A549 (cell line): ENCODE measurements at regions not wholly inside any gene's neighbourhood (a gene's known extent, or its start where the extent isn't known, plus 50 kb on each side); places are given as distances from the start of the nearest gene placed in this dataset.

ENCODE experiments used
- ATAC-seq, 2 experiments: fragments of 200-7000 bp in 1 of 2; fragments of >200 bp in 1 of 2; cut with Nextera tagmentation in 1 of 2; cut with Tn5 transposase in 1 of 2; 3 replicates each; pipeline versions ENCODE4 v1.8.0 to v1.9.1; 2018 to 2020; ENCODE audit warnings: mild to moderate bottlenecking in 1 of 2, moderate library complexity in 1 of 2
- CTCF ChIA-PET: fragments of 300-600 bp; sonication (Branson Sonifier 250); formaldehyde crosslinking; extraction: SDS; loops from one replicate; lab custom pipeline; 2021; ENCODE audit warnings: antibody characterized with exemption, inconsistent platforms; lab: Yijun Ruan, JAX
- POLR2A ChIA-PET: fragments of 350-600 bp; formaldehyde crosslinking; extraction: SDS; loops from one replicate; lab custom pipeline; 2021; ENCODE audit warnings: antibody characterized with exemption, inconsistent platforms; lab: Yijun Ruan, JAX
- DNase-seq, 2 experiments: peaks; one replicate each; pipeline versions ENCODE4 v3.0.0 to v3.0.0-alpha.2; 2011 to 2016; ENCODE audit warnings: low read depth in 1 of 2, low spot score in 1 of 2
- FAIRE-seq: peaks from 2 replicates; lab custom pipeline; 2011; peaks lifted over from hg19 to GRCh38; lab: Jason Lieb, UNC
- H3K27ac ChIP-seq, 2 experiments: fragments of >200 bp; sonication (Bioruptor Twin); formaldehyde crosslinking; 3 replicates each; pipeline ENCODE4 v1.5.1; 2016 to 2017
- H3K4me1 ChIP-seq: fragments of >200 bp; sonication (Bioruptor Twin); formaldehyde crosslinking; 3 replicates; pipeline ENCODE4 v1.6.1; 2016
- H3K4me2 ChIP-seq: fragments of >200 bp; sonication (Bioruptor Twin); formaldehyde crosslinking; 3 replicates; pipeline ENCODE4 v1.6.1; 2016
- H3K4me3 ChIP-seq: fragments of >200 bp; sonication (Bioruptor Twin); formaldehyde crosslinking; 3 replicates; pipeline ENCODE4 v1.5.1; 2016
- H3K9me3 ChIP-seq: fragments of >200 bp; sonication (Bioruptor Twin); formaldehyde crosslinking; 3 replicates; pipeline ENCODE4 v1.6.1; 2016
- ATOH8 ChIP-seq: fragments of 250-450 bp; sonication (Bioruptor Pico); IDR thresholded peaks from 2 replicates; pipeline ENCODE4 v1.5.0; 2020; ENCODE audit warnings: low read depth, mild to moderate bottlenecking, moderate library complexity
- CBX2 ChIP-seq: fragments of 200-600 bp; sonication (generic); IDR thresholded peaks from 2 replicates; pipeline ENCODE4 v1.6.1; 2016; ENCODE audit warnings: low read depth, mild to moderate bottlenecking, borderline replicate concordance
- CBX8 ChIP-seq: fragments of 200-600 bp; sonication (generic); IDR thresholded peaks from 2 replicates; pipeline ENCODE4 v1.6.1; 2016
- CHD2 ChIP-seq: fragments of 150-350 bp; IDR thresholded peaks from 2 replicates; pipeline ENCODE4 v1.6.1; 2014; ENCODE audit warnings: low read length; ENCODE audit not compliant: partially characterized antibody
- CHD4 ChIP-seq: fragments of 200-600 bp; sonication (generic); IDR thresholded peaks from 2 replicates; pipeline ENCODE4 v1.6.1; 2016; ENCODE audit warnings: antibody characterized with exemption, mild to moderate bottlenecking, borderline replicate concordance
- EHF ChIP-seq: fragments of 250-450 bp; sonication (Bioruptor Pico); IDR thresholded peaks from 2 replicates; pipeline ENCODE4 v1.5.0; 2020; ENCODE audit warnings: mild to moderate bottlenecking
- ELK1 ChIP-seq: fragments of 150-350 bp; IDR thresholded peaks from 2 replicates; pipeline ENCODE4 v1.6.1; 2014; ENCODE audit warnings: low read depth, mild to moderate bottlenecking, low read length
- HOXA7 ChIP-seq: fragments of 250-450 bp; sonication (Bioruptor Pico); IDR thresholded peaks from 2 replicates; pipeline ENCODE4 v1.5.0; 2020; ENCODE audit warnings: mild to moderate bottlenecking, moderate library complexity
- HOXB13 ChIP-seq: fragments of 250-450 bp; sonication (Bioruptor Pico); IDR thresholded peaks from 2 replicates; pipeline ENCODE4 v1.5.0; 2020; ENCODE audit warnings: low read depth, mild to moderate bottlenecking, moderate library complexity
- HOXB5 ChIP-seq: fragments of 250-450 bp; sonication (Bioruptor Pico); IDR thresholded peaks from 2 replicates; pipeline ENCODE4 v1.5.0; 2020; ENCODE audit warnings: mild to moderate bottlenecking, moderate library complexity
- JUN ChIP-seq, 2 experiments: fragments of >200 bp; sonication (Bioruptor Twin); formaldehyde crosslinking; IDR thresholded peaks; 2 replicates in 1 of 2; 3 replicates in 1 of 2; pipeline ENCODE4 v1.6.1; 2016 to 2017
- JUNB ChIP-seq: fragments of >200 bp; sonication (Bioruptor Twin); formaldehyde crosslinking; IDR thresholded peaks from 2 replicates; pipeline ENCODE4 v1.6.1; 2016
- KDM5A ChIP-seq: fragments of 200-600 bp; sonication (generic); IDR thresholded peaks from 2 replicates; pipeline ENCODE4 v1.6.1; 2016; ENCODE audit warnings: antibody characterized with exemption, mild to moderate bottlenecking
- NFE2L2 ChIP-seq: fragments of 150-350 bp; conservative IDR thresholded peaks from 2 replicates; pipeline ENCODE4 v1.6.1; 2014; ENCODE audit warnings: low read length
- RARB ChIP-seq: fragments of 250-450 bp; sonication (Bioruptor Pico); IDR thresholded peaks from 2 replicates; pipeline ENCODE4 v1.8.0; 2021; ENCODE audit warnings: mild to moderate bottlenecking, moderate library complexity
- RCOR1 ChIP-seq: fragments of 150-350 bp; IDR thresholded peaks from 2 replicates; pipeline ENCODE4 v1.6.1; 2014; ENCODE audit warnings: antibody characterized with exemption, low read length, low read depth
- REST ChIP-seq: fragments of 200-600 bp; sonication (generic); IDR thresholded peaks from 2 replicates; pipeline ENCODE4 v1.6.1; 2016; ENCODE audit warnings: antibody characterized with exemption, mild to moderate bottlenecking, moderate library complexity
- RNF2 ChIP-seq: fragments of 200-600 bp; sonication (generic); IDR thresholded peaks from 2 replicates; pipeline ENCODE4 v1.6.1; 2016; ENCODE audit warnings: low read depth, mild to moderate bottlenecking, antibody characterized with exemption, moderate library complexity, borderline replicate concordance
- TFCP2L1 ChIP-seq: fragments of 250-450 bp; sonication (Bioruptor Pico); IDR thresholded peaks from 2 replicates; pipeline ENCODE4 v1.5.0; 2021; ENCODE audit warnings: mild to moderate bottlenecking
- ZC3H11A ChIP-seq: fragments of 450-650 bp; IDR thresholded peaks from 2 replicates; pipeline ENCODE4 v1.6.1; 2014; ENCODE audit warnings: antibody characterized with exemption, mild to moderate bottlenecking
- ZNF302 ChIP-seq: fragments of 250-450 bp; sonication (Bioruptor Pico); IDR thresholded peaks from 2 replicates; pipeline ENCODE4 v1.9.0; 2021; ENCODE audit warnings: inconsistent platforms, mild to moderate bottlenecking, moderate library complexity
- WGBS: methylation state at CpG from one replicate; pipeline ENCODE4 v1.1.6; 2017; ENCODE audit errors: missing lambda C conversion rate; 5-methylcytosine and 5-hydroxymethylcytosine counted together
- TF ChIP-seq, protein P1 (sequence below): IDR thresholded peaks from 2 replicates; pipeline ENCODE4 v1.6.1; 2012
- TF ChIP-seq, protein P2 (sequence below): IDR thresholded peaks from 2 replicates; pipeline ENCODE4 v1.6.1; 2012

GRCh38 chr3:159607856-159608255 is 380.8 kb upstream of the IL12A start (continued):
- TF ChIP-seq REST (no peak), RCOR1 (no peak), HOXB13 (no peak), CHD4 (no peak), ZC3H11A (no peak)
- TF ChIP-seq, protein P1, sequence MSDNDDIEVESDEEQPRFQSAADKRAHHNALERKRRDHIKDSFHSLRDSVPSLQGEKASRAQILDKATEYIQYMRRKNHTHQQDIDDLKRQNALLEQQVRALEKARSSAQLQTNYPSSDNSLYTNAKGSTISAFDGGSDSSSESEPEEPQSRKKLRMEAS = no peak

DNA sequence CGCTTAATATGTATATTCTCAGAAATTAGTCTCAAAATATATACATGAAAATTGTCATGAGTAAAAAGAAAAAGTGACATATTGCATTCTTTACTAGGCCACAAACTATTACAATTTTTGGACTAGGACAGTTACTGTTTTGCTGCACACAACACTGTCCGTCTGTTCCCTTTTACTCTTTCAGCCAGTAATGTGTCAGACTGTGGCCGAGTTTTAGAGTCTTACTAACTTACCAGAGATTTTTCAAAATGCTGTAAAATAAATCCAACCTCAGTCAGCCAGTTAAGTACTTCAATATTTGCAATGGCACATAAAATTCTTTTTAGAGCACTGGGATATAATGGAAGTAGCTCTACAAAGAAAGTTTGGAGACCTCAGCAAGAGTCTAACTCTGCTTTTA is 380.3 kb upstream of the IL12A start:
- ChIA-PET POLR2A (no interaction called here), CTCF (interaction anchor here (1.1 to 1.6 kb wide), 3 partner anchors 13 to 199 kb away, joined by 3 read pairs; no protein-coding TSS in a partner anchor)
- TF ChIP-seq TFCP2L1 (CRISPR knock-in tag) (no peak), HOXB5 (CRISPR knock-in tag) (no peak), RARB (CRISPR knock-in tag) (no peak), EHF (CRISPR knock-in tag) (no peak), NFE2L2 (no peak), CHD2 (no peak), REST (no peak), KDM5A (no peak), HOXB13 (no peak), CHD4 (no peak), HOXA7 (CRISPR knock-in tag) (no peak), RNF2 (no peak), JUN (IDR thresholded peaks at IDR 0.05) (no peak), ELK1 (no peak), ATOH8 (no peak), CBX8 (no peak), JUNB (no peak), CBX2 (no peak), ZNF302 (CRISPR knock-in tag) (no peak)
- TF ChIP-seq, protein P2, sequence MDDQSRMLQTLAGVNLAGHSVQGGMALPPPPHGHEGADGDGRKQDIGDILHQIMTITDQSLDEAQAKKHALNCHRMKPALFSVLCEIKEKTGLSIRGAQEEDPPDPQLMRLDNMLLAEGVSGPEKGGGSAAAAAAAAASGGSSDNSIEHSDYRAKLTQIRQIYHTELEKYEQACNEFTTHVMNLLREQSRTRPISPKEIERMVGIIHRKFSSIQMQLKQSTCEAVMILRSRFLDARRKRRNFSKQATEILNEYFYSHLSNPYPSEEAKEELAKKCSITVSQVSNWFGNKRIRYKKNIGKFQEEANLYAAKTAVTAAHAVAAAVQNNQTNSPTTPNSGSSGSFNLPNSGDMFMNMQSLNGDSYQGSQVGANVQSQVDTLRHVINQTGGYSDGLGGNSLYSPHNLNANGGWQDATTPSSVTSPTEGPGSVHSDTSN = no peak
- Histone ChIP-seq H3K9me3 (no peaks in the 10 kb centered on the region), H3K4me3 (no peak overlapping the region), H3K4me1 (no peaks in the 10 kb centered on the region), H3K4me2 (no peak overlapping the region), H3K27ac (no peak overlapping the region)
- ATAC-seq (no peak), DNase-seq (no peak), FAIRE-seq (no peak)
- WGBS = 65% methylated on average over 3 of the region's 3 CpGs
